Osteocyte (in vitro differentiated cells): ENCODE measurements at regions not wholly inside any gene's neighbourhood (a gene's known extent, or its start where the extent isn't known, plus 50 kb on each side); places are given as distances from the start of the nearest gene placed in this dataset.

Experiments used
- DNase-seq: peaks from one replicate; pipeline ENCODE4 v3.0.0; 2021; ENCODE audit warnings: mixed read lengths; ENCODE audit not compliant: unreplicated experiment; ENCODE audit errors: extremely low spot score
- H3K27ac Mint-ChIP-seq: one replicate; pipeline ENCODE4 v1.8.0; 2021; ENCODE audit warnings: mild to moderate bottlenecking, mixed read lengths; ENCODE audit not compliant: unreplicated experiment
- H3K27me3 Mint-ChIP-seq: one replicate; pipeline ENCODE4 v1.8.0; 2021; ENCODE audit warnings: mixed read lengths; ENCODE audit not compliant: unreplicated experiment
- H3K36me3 Mint-ChIP-seq: one replicate; pipeline ENCODE4 v1.8.0; 2021; ENCODE audit warnings: mixed read lengths; ENCODE audit not compliant: unreplicated experiment
- H3K4me1 Mint-ChIP-seq: one replicate; pipeline ENCODE4 v1.8.0; 2021; ENCODE audit warnings: mixed read lengths; ENCODE audit not compliant: unreplicated experiment
- H3K4me3 Mint-ChIP-seq: one replicate; pipeline ENCODE4 v1.8.0; 2021; ENCODE audit warnings: mild to moderate bottlenecking, moderate library complexity, mixed read lengths; ENCODE audit not compliant: unreplicated experiment
- H3K9me3 Mint-ChIP-seq: one replicate; pipeline ENCODE4 v1.8.0; 2021; ENCODE audit warnings: mixed read lengths; ENCODE audit not compliant: unreplicated experiment
- TF ChIP-seq, protein P1 (sequence below): fragments of 200-600 bp; sonication (generic); IDR thresholded peaks from 2 replicates; pipeline ENCODE4 v1.5.0; 2021; ENCODE audit warnings: antibody characterized with exemption, mild to moderate bottlenecking, moderate library complexity

- H3K27me3 Mint-ChIP-seq = peaks cover 40% of the 10 kb centered on the region
Observed at GRCh38 chr17:79408251-79408650, 202.6 kb downstream of the RBFOX3 start.

GRCh38 chr17:79407385-79407784, 203.5 kb downstream of the RBFOX3 start:
- Mint-ChIP-seq H3K36me3 (no peaks in the 10 kb centered on the region), H3K4me1 (peaks cover 5% of the 10 kb centered on the region), H3K27ac (no peak overlapping the region), H3K27me3 (peaks cover 40% of the 10 kb centered on the region), H3K4me3 (no peak overlapping the region), H3K9me3 (no peaks in the 10 kb centered on the region)
- TF ChIP-seq, protein P1, sequence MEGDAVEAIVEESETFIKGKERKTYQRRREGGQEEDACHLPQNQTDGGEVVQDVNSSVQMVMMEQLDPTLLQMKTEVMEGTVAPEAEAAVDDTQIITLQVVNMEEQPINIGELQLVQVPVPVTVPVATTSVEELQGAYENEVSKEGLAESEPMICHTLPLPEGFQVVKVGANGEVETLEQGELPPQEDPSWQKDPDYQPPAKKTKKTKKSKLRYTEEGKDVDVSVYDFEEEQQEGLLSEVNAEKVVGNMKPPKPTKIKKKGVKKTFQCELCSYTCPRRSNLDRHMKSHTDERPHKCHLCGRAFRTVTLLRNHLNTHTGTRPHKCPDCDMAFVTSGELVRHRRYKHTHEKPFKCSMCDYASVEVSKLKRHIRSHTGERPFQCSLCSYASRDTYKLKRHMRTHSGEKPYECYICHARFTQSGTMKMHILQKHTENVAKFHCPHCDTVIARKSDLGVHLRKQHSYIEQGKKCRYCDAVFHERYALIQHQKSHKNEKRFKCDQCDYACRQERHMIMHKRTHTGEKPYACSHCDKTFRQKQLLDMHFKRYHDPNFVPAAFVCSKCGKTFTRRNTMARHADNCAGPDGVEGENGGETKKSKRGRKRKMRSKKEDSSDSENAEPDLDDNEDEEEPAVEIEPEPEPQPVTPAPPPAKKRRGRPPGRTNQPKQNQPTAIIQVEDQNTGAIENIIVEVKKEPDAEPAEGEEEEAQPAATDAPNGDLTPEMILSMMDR = no peak
- no peak for DNase-seq

More at GRCh38 chr17:79408251-79408650, 202.6 kb downstream of the RBFOX3 start:
- no peak overlapping the region for H3K4me3 Mint-ChIP-seq
- peaks cover 5% of the 10 kb centered on the region for H3K4me1 Mint-ChIP-seq
- no peak for DNase-seq
- no peak overlapping the region for H3K27ac Mint-ChIP-seq
- H3K9me3 Mint-ChIP-seq = no peaks in the 10 kb centered on the region
- TF ChIP-seq, protein P1 = no peak
- no peaks in the 10 kb centered on the region for H3K36me3 Mint-ChIP-seq

DNA sequence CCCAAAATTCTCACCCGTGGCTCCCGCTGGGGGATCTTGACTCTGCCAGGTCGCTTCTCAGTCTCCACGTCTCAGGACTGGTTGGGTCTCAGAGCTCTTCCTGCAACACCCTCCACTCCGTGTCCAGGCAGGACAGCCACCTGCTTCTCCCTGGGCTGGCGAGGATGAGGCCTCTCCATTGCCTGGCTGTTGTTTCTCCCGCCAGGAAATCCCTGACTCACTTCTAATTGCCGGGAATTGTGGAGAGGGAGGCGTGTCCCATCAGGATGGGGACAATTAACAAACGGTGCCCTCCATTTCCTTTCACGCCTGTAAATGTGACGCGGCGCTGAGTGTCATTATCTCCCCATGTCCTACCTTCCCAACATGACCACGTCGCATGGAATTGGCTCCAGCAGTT, 204.5 kb downstream of the RBFOX3 start:
- Mint-ChIP-seq H3K27ac (no peak overlapping the region), H3K27me3 (peaks cover 41% of the 10 kb centered on the region)

GRCh38 chr17:79405823-79406222, 205.0 kb downstream of the RBFOX3 start:
- Mint-ChIP-seq H3K4me3 (no peak overlapping the region), H3K27ac (no peak overlapping the region), H3K9me3 (no peaks in the 10 kb centered on the region), H3K27me3 (peaks cover 46% of the 10 kb centered on the region), H3K36me3 (no peaks in the 10 kb centered on the region), H3K4me1 (peaks cover 12% of the 10 kb centered on the region)
- TF ChIP-seq, protein P1 = no peak
- no peak for DNase-seq

More for the DNA sequence above, 204.5 kb downstream of the RBFOX3 start:
- no peaks in the 10 kb centered on the region for H3K36me3 Mint-ChIP-seq
- TF ChIP-seq, protein P1 = no peak
- DNase-seq = no peak
- no peaks in the 10 kb centered on the region for H3K9me3 Mint-ChIP-seq
- no peak overlapping the region for H3K4me3 Mint-ChIP-seq
- H3K4me1 Mint-ChIP-seq = peaks cover 7% of the 10 kb centered on the region

- Mint-ChIP-seq H3K27me3 (peaks cover 55% of the 10 kb centered on the region), H3K4me1 (peaks cover 20% of the 10 kb centered on the region), H3K27ac (no peak overlapping the region), H3K4me3 (no peak overlapping the region), H3K36me3 (no peaks in the 10 kb centered on the region), H3K9me3 (no peaks in the 10 kb centered on the region)
- no peak for DNase-seq
- TF ChIP-seq, protein P1 = no peak
Observed at GRCh38 chr17:79404136-79404911, 206.5 kb downstream of the RBFOX3 start.
